NCI-H748 treated with DMSO at 0.1 percent for 48 hours (cell line): ENCODE measurements at regions not wholly inside any gene's neighbourhood (a gene's known extent, or its start where the extent isn't known, plus 50 kb on each side); places are given as distances from the start of the nearest gene placed in this dataset.

Experiments used
- DNase-seq: peaks from one replicate; lab custom pipeline; 2025; lab: John Stamatoyannopoulos, UW

GRCh38 chr10:91690996-91691676, 58.3 kb upstream of the PPP1R3C start:
- no peak for DNase-seq

GRCh38 chr10:91690412-91690811, 57.5 kb upstream of the PPP1R3C start:
- no peak for DNase-seq

- DNase-seq: no peak
These were observed 56.9 kb upstream of the PPP1R3C start for GRCh38 chr10:91689731-91690168.

GRCh38 chr10:91684841-91685240, 52.0 kb upstream of the PPP1R3C start:
- DNase-seq: no peak

- DNase-seq: no peak
These were observed 51.1 kb upstream of the PPP1R3C start for GRCh38 chr10:91683975-91684374.

GRCh38 chr10:91682912-91683311, 50.0 kb upstream of the PPP1R3C start:
- no peak for DNase-seq
